Calu3 (cell line): ENCODE measurements at regions not wholly inside any gene's neighbourhood (a gene's known extent, or its start where the extent isn't known, plus 50 kb on each side); places are given as distances from the start of the nearest gene placed in this dataset.

Source experiments
- BruUV-seq: library from RNA; stranded (reverse); fragments of 400-500 nt; replicated peaks from 2 replicates; lab custom pipeline; 2021; lab: Mats Ljungman, UMichigan
- CTCF ChIA-PET: fragments of 300-600 bp; sonication (Branson Sonifier 250); formaldehyde crosslinking; loops from one replicate; lab custom pipeline; 2022; ENCODE audit warnings: antibody characterized with exemption; lab: Charles Lee
- DNase-seq: peaks from one replicate; pipeline ENCODE4 v3.0.0; 2022
- H3K27ac Mint-ChIP-seq: one replicate; pipeline ENCODE4 v1.8.0; 2022; ENCODE audit warnings: mixed read lengths; ENCODE audit not compliant: unreplicated experiment
- H3K27me3 Mint-ChIP-seq: one replicate; pipeline ENCODE4 v1.8.0; 2022; ENCODE audit warnings: mixed read lengths; ENCODE audit not compliant: unreplicated experiment
- H3K36me3 Mint-ChIP-seq: one replicate; pipeline ENCODE4 v1.8.0; 2022; ENCODE audit warnings: mild to moderate bottlenecking, moderate library complexity, mixed read lengths; ENCODE audit not compliant: insufficient read depth, unreplicated experiment
- H3K4me1 Mint-ChIP-seq: one replicate; pipeline ENCODE4 v1.8.0; 2022; ENCODE audit warnings: mild to moderate bottlenecking, low read depth, mixed read lengths; ENCODE audit not compliant: unreplicated experiment
- H3K4me3 Mint-ChIP-seq: one replicate; pipeline ENCODE4 v1.8.0; 2022; ENCODE audit warnings: mild to moderate bottlenecking, low read depth, moderate library complexity, mixed read lengths; ENCODE audit not compliant: unreplicated experiment
- H3K9me3 Mint-ChIP-seq: one replicate; pipeline ENCODE4 v1.8.0; 2022; ENCODE audit warnings: low read depth, mixed read lengths; ENCODE audit not compliant: unreplicated experiment
- intact Hi-C: fragments of 100-400 bp; cut with micrococcal nuclease; formaldehyde crosslinking; loops from one replicate; pipeline ENCODE4 v1.10.0; 2022; ENCODE audit not compliant: unreplicated experiment
- TF ChIP-seq, protein P1 (sequence below): fragments of 200-600 bp; IDR thresholded peaks from one replicate; pipeline ENCODE4 v1.8.0; 2022; ENCODE audit warnings: antibody characterized with exemption; ENCODE audit not compliant: unreplicated experiment

DNA sequence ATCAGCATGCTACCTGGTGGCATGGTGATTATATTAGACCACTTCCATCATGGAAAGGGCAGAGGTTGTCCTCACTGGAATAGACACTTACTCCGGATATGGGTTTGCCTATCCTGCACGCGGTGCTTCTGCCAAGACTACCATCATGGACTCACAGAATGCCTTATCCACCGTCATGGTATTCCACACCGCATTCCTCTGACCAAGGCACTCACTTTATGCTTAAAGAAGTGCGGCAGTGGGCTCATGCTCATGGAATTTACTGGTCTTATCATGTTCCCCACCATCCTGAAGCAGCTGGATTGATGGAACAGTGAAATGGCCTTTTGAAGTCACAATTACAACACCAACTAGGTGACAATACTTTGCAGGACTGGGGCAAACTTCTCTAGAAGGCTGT is 109.2 kb upstream of the DRD2 start:
- Mint-ChIP-seq H3K27me3 (no peaks in the 10 kb centered on the region), H3K4me1 (no peaks in the 10 kb centered on the region), H3K9me3 (peaks cover 2% of the 10 kb centered on the region), H3K27ac (no peak overlapping the region), H3K36me3 (no peaks in the 10 kb centered on the region), H3K4me3 (no peak overlapping the region)
- intact Hi-C loops: no loop called here
- TF ChIP-seq, protein P1, sequence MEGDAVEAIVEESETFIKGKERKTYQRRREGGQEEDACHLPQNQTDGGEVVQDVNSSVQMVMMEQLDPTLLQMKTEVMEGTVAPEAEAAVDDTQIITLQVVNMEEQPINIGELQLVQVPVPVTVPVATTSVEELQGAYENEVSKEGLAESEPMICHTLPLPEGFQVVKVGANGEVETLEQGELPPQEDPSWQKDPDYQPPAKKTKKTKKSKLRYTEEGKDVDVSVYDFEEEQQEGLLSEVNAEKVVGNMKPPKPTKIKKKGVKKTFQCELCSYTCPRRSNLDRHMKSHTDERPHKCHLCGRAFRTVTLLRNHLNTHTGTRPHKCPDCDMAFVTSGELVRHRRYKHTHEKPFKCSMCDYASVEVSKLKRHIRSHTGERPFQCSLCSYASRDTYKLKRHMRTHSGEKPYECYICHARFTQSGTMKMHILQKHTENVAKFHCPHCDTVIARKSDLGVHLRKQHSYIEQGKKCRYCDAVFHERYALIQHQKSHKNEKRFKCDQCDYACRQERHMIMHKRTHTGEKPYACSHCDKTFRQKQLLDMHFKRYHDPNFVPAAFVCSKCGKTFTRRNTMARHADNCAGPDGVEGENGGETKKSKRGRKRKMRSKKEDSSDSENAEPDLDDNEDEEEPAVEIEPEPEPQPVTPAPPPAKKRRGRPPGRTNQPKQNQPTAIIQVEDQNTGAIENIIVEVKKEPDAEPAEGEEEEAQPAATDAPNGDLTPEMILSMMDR: no peak
- CTCF ChIA-PET: no interaction called here
- no peak for DNase-seq
- no TSS peak for BruUV-seq

DNA sequence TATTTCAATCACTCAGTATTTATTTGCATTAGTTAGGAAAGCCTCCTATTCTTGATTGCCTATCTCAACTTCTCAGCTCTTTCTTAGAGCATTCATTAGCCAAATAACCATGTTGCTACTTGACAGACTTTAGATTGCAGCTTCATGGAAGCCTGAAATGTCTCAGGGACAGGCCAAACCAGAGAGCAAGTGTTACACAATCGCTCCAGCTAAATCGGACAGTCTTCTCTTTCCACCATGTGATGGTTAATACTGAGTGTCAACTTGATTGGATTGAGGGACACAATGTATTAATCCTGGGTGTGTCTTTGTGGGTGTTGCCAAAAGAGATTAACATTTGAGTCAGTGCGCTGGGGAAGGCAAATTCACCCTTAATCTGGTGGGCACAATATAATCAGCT is 106.5 kb upstream of the DRD2 start:
- intact Hi-C loops: no loop called here
- H3K4me1 Mint-ChIP-seq: peaks cover 15% of the 10 kb centered on the region
- BruUV-seq: no TSS peak
- no peak overlapping the region for H3K4me3 Mint-ChIP-seq
- CTCF ChIA-PET: interaction anchor here (0.6 kb wide), 1 partner anchor 236 kb away, joined by 5 read pairs; no protein-coding TSS in a partner anchor
- H3K27me3 Mint-ChIP-seq: no peaks in the 10 kb centered on the region
- H3K27ac Mint-ChIP-seq: no peak overlapping the region
- H3K9me3 Mint-ChIP-seq: peaks cover 2% of the 10 kb centered on the region
- H3K36me3 Mint-ChIP-seq: no peaks in the 10 kb centered on the region
- no peak for DNase-seq
- TF ChIP-seq, protein P1: no peak

DNA sequence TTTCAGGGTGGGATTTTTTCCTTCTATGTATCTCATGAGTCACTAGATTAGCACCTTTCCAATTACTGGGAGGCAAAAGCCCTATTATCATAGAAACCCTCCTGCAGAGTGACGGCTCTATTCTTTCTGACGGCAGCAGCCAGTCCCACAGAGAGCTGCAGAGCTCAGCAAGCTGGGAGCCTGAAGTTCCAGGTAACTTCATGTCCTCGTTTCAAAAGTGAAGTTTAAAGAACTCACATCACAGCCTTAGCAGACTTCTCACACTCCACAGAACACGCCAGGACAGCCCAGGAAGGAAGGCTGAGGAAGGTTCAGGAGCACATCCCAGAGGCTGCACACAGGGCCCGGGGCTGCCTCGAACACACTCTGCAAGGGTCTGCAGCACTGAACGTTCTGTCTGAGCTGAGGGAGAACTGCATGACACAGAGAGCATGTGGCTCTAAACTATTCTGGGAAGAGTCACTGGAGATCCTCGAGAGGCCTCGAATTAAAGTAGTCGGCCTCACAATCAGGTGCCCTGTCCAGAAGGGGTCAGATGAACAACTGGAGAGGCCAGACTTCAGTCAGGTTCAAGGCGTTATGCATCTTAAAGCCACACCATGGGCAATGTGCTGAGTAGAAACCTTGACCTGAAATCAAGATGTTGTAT is 104.2 kb upstream of the DRD2 start:
- H3K36me3 Mint-ChIP-seq: no peaks in the 10 kb centered on the region
- intact Hi-C loops: no loop called here
- no peak for DNase-seq
- H3K9me3 Mint-ChIP-seq: no peaks in the 10 kb centered on the region
- no peaks in the 10 kb centered on the region for H3K27me3 Mint-ChIP-seq
- no peak overlapping the region for H3K27ac Mint-ChIP-seq
- no peak overlapping the region for H3K4me3 Mint-ChIP-seq
- CTCF ChIA-PET: no interaction called here
- no TSS peak for BruUV-seq
- H3K4me1 Mint-ChIP-seq: peaks cover 15% of the 10 kb centered on the region
- TF ChIP-seq, protein P1: no peak

DNA sequence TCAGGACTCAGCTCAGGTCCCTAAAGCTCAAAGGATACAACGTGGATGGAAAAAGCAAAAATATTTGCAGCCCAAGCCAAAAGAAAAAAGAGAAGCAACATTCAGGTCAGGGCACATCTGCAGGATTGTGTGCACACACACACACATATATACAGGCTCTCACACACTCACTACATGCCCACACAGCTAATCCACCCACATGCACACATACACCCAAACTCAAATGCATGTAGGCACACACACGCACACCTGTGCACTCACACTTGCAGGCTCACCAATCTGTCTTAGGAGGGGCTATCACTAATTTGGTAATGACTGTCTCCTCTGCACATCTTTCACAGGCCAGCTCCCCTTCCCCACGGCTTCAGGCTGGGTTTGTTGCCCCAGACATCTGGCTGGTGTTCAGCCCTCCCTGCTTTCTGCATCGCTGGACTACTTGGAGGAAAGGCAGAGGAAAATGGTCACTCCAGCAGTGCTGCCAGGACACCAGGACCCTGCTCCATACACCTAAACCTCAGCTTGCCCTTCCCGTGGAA is 103.6 kb upstream of the DRD2 start:
- CTCF ChIA-PET: interaction anchor here (0.6 kb wide), 1 partner anchor 637 kb away, joined by 3 read pairs; no protein-coding TSS in a partner anchor
- no peaks in the 10 kb centered on the region for H3K9me3 Mint-ChIP-seq
- TF ChIP-seq, protein P1: no peak
- intact Hi-C loops: no loop called here
- no peak overlapping the region for H3K27ac Mint-ChIP-seq
- no TSS peak for BruUV-seq
- no peak overlapping the region for H3K4me3 Mint-ChIP-seq
- no peaks in the 10 kb centered on the region for H3K36me3 Mint-ChIP-seq
- H3K27me3 Mint-ChIP-seq: no peaks in the 10 kb centered on the region
- H3K4me1 Mint-ChIP-seq: peaks cover 15% of the 10 kb centered on the region
- DNase-seq: no peak
